Nephron (organoid): ENCODE measurements at regions not wholly inside any gene's neighbourhood (a gene's known extent, or its start where the extent isn't known, plus 50 kb on each side); places are given as distances from the start of the nearest gene placed in this dataset.
A peak's percentile ranks its signal among the peaks of the same experiment; 100 is the strongest.
"Not testable (repeated sequence)": the region's sequence is repeated elsewhere in the genome, so short reads cannot be mapped to it uniquely, and the experiment has no call there.

ENCODE experiments used
- H3K27ac Mint-ChIP-seq, 3 experiments: 2 replicates each; pipeline ENCODE4 v1.8.0; 2020; ENCODE audit warnings: mixed read lengths in 3 of 3, mild to moderate bottlenecking in 2 of 3, moderate library complexity in 1 of 3
- H3K27me3 Mint-ChIP-seq: 2 replicates; pipeline ENCODE4 v1.8.0; 2021; ENCODE audit warnings: low read depth, mild to moderate bottlenecking, moderate library complexity, mixed read lengths
- H3K36me3 Mint-ChIP-seq: 2 replicates; pipeline ENCODE4 v1.8.0; 2020; ENCODE audit warnings: low read depth, mixed read lengths
- H3K4me1 Mint-ChIP-seq: 2 replicates; pipeline ENCODE4 v1.8.0; 2020; ENCODE audit warnings: mixed read lengths
- H3K4me3 Mint-ChIP-seq, 3 experiments: 2 replicates each; pipeline ENCODE4 v1.8.0; 2020; ENCODE audit warnings: mild to moderate bottlenecking in 3 of 3, mixed read lengths in 3 of 3, moderate library complexity in 2 of 3
- H3K9me3 Mint-ChIP-seq: 2 replicates; pipeline ENCODE4 v1.8.0; 2020; ENCODE audit warnings: mixed read lengths
- CTCF ChIP-seq, 3 experiments: fragments of 200-600 bp; sonication (generic); IDR thresholded peaks; one replicate each; pipeline ENCODE4 v1.5.0; 2021; ENCODE audit warnings: antibody characterized with exemption in 3 of 3; ENCODE audit not compliant: unreplicated experiment in 3 of 3

DNA sequence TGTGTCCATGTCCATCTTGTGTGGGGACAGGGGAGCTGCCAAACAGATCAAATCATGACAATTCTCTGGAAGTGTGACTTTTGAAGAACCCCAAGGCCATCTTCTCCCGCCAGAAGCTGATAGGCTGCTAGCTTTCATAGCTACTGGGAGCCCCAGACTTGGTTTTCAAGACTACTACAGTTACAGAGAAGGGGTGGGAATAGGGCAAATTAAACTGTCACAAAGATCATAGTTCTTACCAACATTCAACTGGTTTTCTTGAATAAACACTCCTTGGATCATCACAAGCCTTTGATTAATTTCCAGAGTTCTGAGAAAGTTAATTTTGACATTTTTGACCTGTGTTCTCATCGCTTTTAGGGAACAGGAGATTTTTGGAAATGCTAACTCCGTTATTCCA lies 67.8 kb upstream of the FARP1 start:
- H3K27me3 Mint-ChIP-seq, result peaks cover 3% of the 10 kb centered on the region
- H3K4me1 Mint-ChIP-seq, result peaks cover 10% of the 10 kb centered on the region
- peaks cover 11% of the 10 kb centered on the region for H3K9me3 Mint-ChIP-seq
- no peaks in the 10 kb centered on the region for H3K36me3 Mint-ChIP-seq
- H3K27ac Mint-ChIP-seq, result no peak overlapping the region
- no peak overlapping the region for H3K4me3 Mint-ChIP-seq
- TF ChIP-seq CTCF (IDR thresholded peaks at IDR 0.05; ENCODE audit: unreplicated experiment in 3 of 3), result no peak

DNA sequence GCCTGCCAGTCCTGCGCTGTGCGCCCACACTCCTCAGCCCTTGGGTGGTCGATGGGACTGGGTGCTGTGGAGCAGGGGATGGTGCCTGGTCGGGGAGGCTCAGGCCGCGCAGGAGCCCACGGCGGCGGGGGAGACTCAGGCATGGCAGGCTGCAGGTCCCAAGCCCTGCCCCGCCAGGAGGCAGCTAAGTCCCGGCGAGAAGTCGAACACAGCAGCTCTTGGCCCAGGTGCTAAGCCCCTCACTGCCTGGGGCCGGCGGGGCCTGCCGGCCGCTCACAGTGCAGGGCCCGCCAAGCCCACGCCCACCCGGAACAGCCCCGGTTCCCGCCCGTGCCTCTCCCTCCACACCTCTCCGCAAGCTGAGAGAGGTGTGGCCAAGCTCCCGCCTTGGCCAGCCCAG lies 66.6 kb upstream of the FARP1 start:
- not testable (repeated sequence) for H3K4me3 Mint-ChIP-seq, H3K36me3 Mint-ChIP-seq, H3K27me3 Mint-ChIP-seq, H3K4me1 Mint-ChIP-seq, H3K27ac Mint-ChIP-seq
- H3K9me3 Mint-ChIP-seq, result peaks cover 11% of the 10 kb centered on the region

DNA sequence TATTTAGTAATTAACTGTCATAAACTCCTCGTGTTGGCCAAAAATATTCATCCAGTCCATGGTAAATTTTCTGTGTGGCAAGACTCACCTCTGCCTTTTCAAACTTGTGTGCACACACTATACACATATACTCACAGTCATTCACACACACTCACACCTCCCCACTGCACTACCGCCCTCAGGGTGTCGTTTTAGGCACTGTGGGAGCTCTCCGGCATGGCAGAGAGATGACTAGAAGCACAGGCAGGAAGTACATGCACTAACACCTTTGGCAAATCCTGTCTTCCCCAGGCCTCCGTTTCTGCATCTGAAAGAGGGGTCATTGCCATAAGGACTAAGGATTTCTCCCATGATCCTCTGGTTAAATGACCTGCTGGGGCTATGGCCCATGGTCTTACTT lies 62.6 kb upstream of the FARP1 start:
- Mint-ChIP-seq H3K36me3 (no peaks in the 10 kb centered on the region), H3K4me3 (no peak overlapping the region), H3K9me3 (peaks cover 14% of the 10 kb centered on the region), H3K4me1 (peaks cover 6% of the 10 kb centered on the region), H3K27me3 (peaks cover 9% of the 10 kb centered on the region), H3K27ac (no peak overlapping the region)
- no peak for TF ChIP-seq CTCF (IDR thresholded peaks at IDR 0.05; ENCODE audit: unreplicated experiment in 3 of 3)

- no peak for TF ChIP-seq CTCF (IDR thresholded peaks at IDR 0.05; ENCODE audit: unreplicated experiment in 3 of 3)
- peaks cover 10% of the 10 kb centered on the region for H3K9me3 Mint-ChIP-seq
- H3K4me3 Mint-ChIP-seq, result no peak overlapping the region
- H3K36me3 Mint-ChIP-seq, result no peaks in the 10 kb centered on the region
- H3K4me1 Mint-ChIP-seq, result peaks cover 6% of the 10 kb centered on the region
- peaks cover 9% of the 10 kb centered on the region for H3K27me3 Mint-ChIP-seq
- H3K27ac Mint-ChIP-seq, result peak overlapping the region in 1 of 3 experiments; percentile 32
Observed at GRCh38 chr13:98083507-98083906, 59.4 kb upstream of the FARP1 start.

DNA sequence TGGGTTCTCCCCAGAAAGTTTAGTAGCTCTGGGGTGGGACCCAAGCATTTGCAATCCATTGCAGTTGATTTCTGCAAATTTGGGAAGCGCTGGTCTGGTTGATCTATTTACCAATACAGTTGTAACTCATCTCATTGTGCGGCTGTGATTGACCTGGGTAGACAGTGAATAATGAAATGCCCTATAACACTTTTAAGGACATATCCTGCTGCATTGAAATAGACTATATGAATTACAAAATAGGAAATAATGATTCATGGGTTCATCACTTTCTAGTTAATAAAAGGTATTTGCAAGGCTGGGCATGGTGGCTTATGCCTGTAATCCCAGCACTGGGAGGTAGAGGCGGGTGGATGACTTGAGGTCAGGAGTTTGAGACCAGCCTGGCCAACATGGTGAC lies 59.0 kb upstream of the FARP1 start:
- H3K27ac Mint-ChIP-seq, result peak overlapping the region in 1 of 3 experiments; percentile 32
- TF ChIP-seq CTCF (IDR thresholded peaks at IDR 0.05; ENCODE audit: unreplicated experiment in 3 of 3), result no peak

DNA sequence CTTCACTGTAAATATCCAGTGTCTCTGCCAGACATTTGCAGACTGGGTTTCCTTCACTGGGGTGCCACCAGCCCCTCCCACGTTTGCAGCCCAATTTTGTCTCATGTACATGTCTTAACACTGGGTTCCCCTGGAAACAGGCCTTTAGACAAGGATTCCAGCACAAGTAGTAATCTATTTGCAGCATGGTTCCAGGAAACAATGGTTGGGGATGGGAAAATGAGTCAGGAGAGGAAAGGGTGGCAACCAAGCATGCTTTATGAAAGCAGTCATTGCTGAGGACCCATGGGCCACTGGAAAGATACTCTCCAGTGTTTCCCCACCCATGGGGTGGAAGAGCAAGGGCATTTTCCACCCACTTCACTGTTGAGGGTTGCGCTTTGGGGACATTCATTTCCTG lies 53.6 kb upstream of the FARP1 start:
- no peak for TF ChIP-seq CTCF (IDR thresholded peaks at IDR 0.05; ENCODE audit: unreplicated experiment in 3 of 3)
- Mint-ChIP-seq H3K36me3 (peaks cover 11% of the 10 kb centered on the region), H3K27ac (no peak overlapping the region), H3K27me3 (peaks cover 3% of the 10 kb centered on the region), H3K4me1 (peaks cover 6% of the 10 kb centered on the region), H3K4me3 (no peak overlapping the region), H3K9me3 (peaks cover 22% of the 10 kb centered on the region)

More for the DNA sequence above, 59.0 kb upstream of the FARP1 start:
- H3K4me3 Mint-ChIP-seq, result no peak overlapping the region
- H3K36me3 Mint-ChIP-seq, result no peaks in the 10 kb centered on the region
- H3K27me3 Mint-ChIP-seq, result peaks cover 9% of the 10 kb centered on the region
- H3K9me3 Mint-ChIP-seq, result peaks cover 6% of the 10 kb centered on the region
- peaks cover 6% of the 10 kb centered on the region for H3K4me1 Mint-ChIP-seq
